CD14-positive monocyte (primary cell): ENCODE measurements at regions not wholly inside any gene's neighbourhood (a gene's known extent, or its start where the extent isn't known, plus 50 kb on each side); places are given as distances from the start of the nearest gene placed in this dataset.

Experiments used
- DNase-seq, 3 donors: peaks; one replicate each; pipeline ENCODE4 v3.0.0-alpha.2; 2011 to 2022
- H2AFZ ChIP-seq: 2 replicates; pipeline ENCODE4 v1.6.0; 2012; ENCODE audit warnings: mild to moderate bottlenecking, low read depth, low read length, inconsistent platforms; ENCODE audit not compliant: insufficient read depth, poor library complexity, severe bottlenecking
- H3K27ac ChIP-seq, 2 donors: 1 replicate in 1 of 2; 2 replicates in 1 of 2; pipeline ENCODE4 v1.5.1; 2012 to 2013; ENCODE audit warnings: low read length in 2 of 2, control low read depth in 1 of 2, inconsistent platforms in 1 of 2, low read depth in 1 of 2, mild to moderate bottlenecking in 1 of 2
- H3K27me3 ChIP-seq, 2 donors: one replicate each; pipeline versions ENCODE4 v1.6.0 to v1.6.1; 2011 to 2013; ENCODE audit warnings: low read length in 2 of 2; ENCODE audit not compliant: control insufficient read depth in 2 of 2, insufficient read depth in 2 of 2
- H3K36me3 ChIP-seq, 2 donors: replicated peaks in 1 of 2; 1 replicate in 1 of 2; 2 replicates in 1 of 2; pipeline versions ENCODE4 v1.5.1 to v1.6.1; 2012 to 2013; ENCODE audit warnings: low read length in 2 of 2, control low read depth in 1 of 2, inconsistent platforms in 1 of 2, mild to moderate bottlenecking in 1 of 2; ENCODE audit not compliant: insufficient read depth in 2 of 2, control insufficient read depth in 1 of 2
- H3K4me1 ChIP-seq, 2 donors: 1 replicate in 1 of 2; 2 replicates in 1 of 2; pipeline versions ENCODE4 v1.5.1 to v1.6.1; 2012 to 2013; ENCODE audit warnings: low read length in 2 of 2, control low read depth in 1 of 2, inconsistent platforms in 1 of 2, mild to moderate bottlenecking in 1 of 2, moderate library complexity in 1 of 2; ENCODE audit not compliant: insufficient read depth in 2 of 2, control insufficient read depth in 1 of 2
- H3K4me2 ChIP-seq: replicated peaks from 2 replicates; pipeline ENCODE3; 2012; ENCODE audit warnings: low read length, moderate library complexity, mild to moderate bottlenecking; ENCODE audit not compliant: poor library complexity, severe bottlenecking; ENCODE audit errors: extremely low read depth
- H3K4me3 ChIP-seq, 3 experiments: fragments of 200-600 bp in 1 of 3; sonication (generic) in 1 of 3; replicated peaks in 1 of 3; 1 replicate in 2 of 3; 2 replicates in 1 of 3; pipeline ENCODE4 v1.5.1; 2011 to 2013; ENCODE audit warnings: low read length in 3 of 3, mild to moderate bottlenecking in 3 of 3, control low read depth in 2 of 3, low read depth in 2 of 3, inconsistent platforms in 1 of 3, moderate library complexity in 1 of 3
- H3K79me2 ChIP-seq: 2 replicates; pipeline ENCODE4 v1.6.0; 2012; ENCODE audit warnings: mild to moderate bottlenecking, control low read depth, inconsistent platforms, low read length, moderate library complexity; ENCODE audit not compliant: insufficient read depth
- H3K9ac ChIP-seq: 2 replicates; pipeline ENCODE4 v1.6.0; 2017; ENCODE audit warnings: low read length, mild to moderate bottlenecking; ENCODE audit not compliant: insufficient read depth, poor library complexity, severe bottlenecking
- H3K9me3 ChIP-seq, 2 donors: replicated peaks in 1 of 2; 1 replicate in 1 of 2; 2 replicates in 1 of 2; pipeline versions ENCODE4 v1.5.1 to v1.6.1; 2012 to 2013; ENCODE audit warnings: low read length in 2 of 2, control low read depth in 1 of 2; ENCODE audit not compliant: control insufficient read depth in 1 of 2, insufficient read depth in 1 of 2
- H4K20me1 ChIP-seq: 2 replicates; pipeline ENCODE4 v1.6.0; 2012; ENCODE audit warnings: mild to moderate bottlenecking, low read length, control low read depth, moderate library complexity; ENCODE audit not compliant: insufficient read depth
- H3K27ac Mint-ChIP-seq, 7 donors: one replicate each; pipeline ENCODE4 v1.8.0; 2020; ENCODE audit warnings: mild to moderate bottlenecking in 7 of 7, mixed read lengths in 7 of 7, moderate library complexity in 6 of 7, inconsistent platforms in 2 of 7
- H3K27me3 Mint-ChIP-seq, 3 donors: one replicate each; pipeline ENCODE4 v1.8.0; 2021 to 2022; ENCODE audit warnings: low read depth in 3 of 3, mild to moderate bottlenecking in 3 of 3, mixed read lengths in 3 of 3, moderate library complexity in 3 of 3, inconsistent platforms in 1 of 3
- H3K36me3 Mint-ChIP-seq, 2 donors: one replicate each; pipeline ENCODE4 v1.8.0; 2020; ENCODE audit warnings: mixed read lengths in 2 of 2, inconsistent platforms in 1 of 2, mild to moderate bottlenecking in 1 of 2
- H3K4me1 Mint-ChIP-seq: one replicate; pipeline ENCODE4 v1.8.0; 2020; ENCODE audit warnings: mild to moderate bottlenecking, mixed read lengths
- H3K4me3 Mint-ChIP-seq, 2 donors: one replicate each; pipeline ENCODE4 v1.8.0; 2020; ENCODE audit warnings: mild to moderate bottlenecking in 2 of 2, mixed read lengths in 2 of 2, moderate library complexity in 1 of 2
- H3K9me3 Mint-ChIP-seq, 7 donors: one replicate each; pipeline ENCODE4 v1.8.0; 2020 to 2022; ENCODE audit warnings: mixed read lengths in 7 of 7, mild to moderate bottlenecking in 6 of 7, moderate library complexity in 6 of 7, inconsistent platforms in 2 of 7
- WGBS: methylation state at CpG from one replicate; pipeline ENCODE4 v1.1.5; 2013; ENCODE audit warnings: missing lambda C conversion rate; ENCODE audit not compliant: insufficient coverage; 5-methylcytosine and 5-hydroxymethylcytosine counted together
- intact Hi-C, 2 donors: fragments of 100-400 bp; cut with micrococcal nuclease; formaldehyde crosslinking; loops; one replicate each; pipeline versions ENCODE4 v1.15.0 to v1.15.1; 2023
- TF ChIP-seq, protein P1 (sequence below): fragments of 200-600 bp; IDR thresholded peaks from one replicate; pipeline ENCODE4 v1.8.0; 2022; ENCODE audit warnings: antibody characterized with exemption, mild to moderate bottlenecking

DNA sequence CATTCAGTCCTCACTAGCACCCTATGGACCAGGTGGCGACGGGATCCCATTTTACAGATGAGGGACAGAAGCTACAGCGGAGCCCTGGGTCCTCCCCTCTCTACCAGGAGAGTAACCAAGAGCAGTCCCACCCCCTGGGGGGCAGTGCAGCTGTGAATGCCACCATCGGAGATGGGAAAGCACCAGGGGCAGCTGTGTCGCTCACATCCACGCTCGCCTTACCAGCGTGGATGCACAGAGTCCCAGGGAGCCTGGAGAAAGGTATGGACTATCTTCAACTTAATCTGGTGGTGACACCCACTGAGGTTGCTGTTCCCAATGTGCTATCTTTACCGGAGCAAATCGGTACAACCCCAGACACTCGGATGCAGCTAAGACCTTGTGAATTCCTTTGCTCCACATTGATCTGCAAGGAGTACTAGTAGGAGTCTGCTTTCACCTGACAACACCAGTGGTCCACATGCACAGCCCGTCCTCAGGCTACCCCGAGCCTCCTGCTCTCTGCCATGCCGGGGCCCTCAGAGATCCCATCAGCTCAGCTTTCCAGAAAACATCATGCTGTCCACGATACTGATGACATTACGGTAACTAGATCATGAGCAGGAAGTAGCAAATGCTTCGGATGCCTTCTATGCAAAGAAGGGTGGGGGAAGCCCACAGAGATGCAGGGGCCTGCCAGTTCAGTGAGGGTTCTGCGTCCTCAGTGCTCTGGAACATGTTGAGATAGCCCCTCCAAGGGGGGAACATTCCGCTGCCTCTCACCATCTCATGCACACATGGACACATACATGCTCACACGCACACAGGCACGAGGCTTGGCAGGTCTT is 126.0 kb downstream of the CTTN start:
- no peak overlapping the region for H3K9ac ChIP-seq
- H3K4me1 Mint-ChIP-seq: no peaks in the 10 kb centered on the region
- no peak overlapping the region for H3K4me3 Mint-ChIP-seq
- H3K4me2 ChIP-seq: no peak overlapping the region
- no peaks in the 10 kb centered on the region for H3K4me1 ChIP-seq
- intact Hi-C loops: no loop called here
- WGBS: 84% methylated on average over 16 of the region's 21 CpGs
- no peaks in the 10 kb centered on the region for H4K20me1 ChIP-seq
- no peaks in the 10 kb centered on the region for H3K36me3 ChIP-seq
- H3K27me3 ChIP-seq: peaks cover 0 to 2% of the 10 kb centered on the region in 2 donors
- no peaks in the 10 kb centered on the region for H3K36me3 Mint-ChIP-seq
- DNase-seq: no peak
- H3K4me3 ChIP-seq: no peak overlapping the region
- TF ChIP-seq, protein P1, sequence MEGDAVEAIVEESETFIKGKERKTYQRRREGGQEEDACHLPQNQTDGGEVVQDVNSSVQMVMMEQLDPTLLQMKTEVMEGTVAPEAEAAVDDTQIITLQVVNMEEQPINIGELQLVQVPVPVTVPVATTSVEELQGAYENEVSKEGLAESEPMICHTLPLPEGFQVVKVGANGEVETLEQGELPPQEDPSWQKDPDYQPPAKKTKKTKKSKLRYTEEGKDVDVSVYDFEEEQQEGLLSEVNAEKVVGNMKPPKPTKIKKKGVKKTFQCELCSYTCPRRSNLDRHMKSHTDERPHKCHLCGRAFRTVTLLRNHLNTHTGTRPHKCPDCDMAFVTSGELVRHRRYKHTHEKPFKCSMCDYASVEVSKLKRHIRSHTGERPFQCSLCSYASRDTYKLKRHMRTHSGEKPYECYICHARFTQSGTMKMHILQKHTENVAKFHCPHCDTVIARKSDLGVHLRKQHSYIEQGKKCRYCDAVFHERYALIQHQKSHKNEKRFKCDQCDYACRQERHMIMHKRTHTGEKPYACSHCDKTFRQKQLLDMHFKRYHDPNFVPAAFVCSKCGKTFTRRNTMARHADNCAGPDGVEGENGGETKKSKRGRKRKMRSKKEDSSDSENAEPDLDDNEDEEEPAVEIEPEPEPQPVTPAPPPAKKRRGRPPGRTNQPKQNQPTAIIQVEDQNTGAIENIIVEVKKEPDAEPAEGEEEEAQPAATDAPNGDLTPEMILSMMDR: no peak
- peaks cover 0 to 2% (median 0%) of the 10 kb centered on the region in 7 donors for H3K9me3 Mint-ChIP-seq
- H3K79me2 ChIP-seq: no peaks in the 10 kb centered on the region
- H3K27ac Mint-ChIP-seq: no peak overlapping the region
- H2AFZ ChIP-seq: no peak overlapping the region
- no peak overlapping the region for H3K27ac ChIP-seq
- H3K9me3 ChIP-seq: no peaks in the 10 kb centered on the region
- peaks cover 2 to 10% (median 8%) of the 10 kb centered on the region in 3 donors for H3K27me3 Mint-ChIP-seq

DNA sequence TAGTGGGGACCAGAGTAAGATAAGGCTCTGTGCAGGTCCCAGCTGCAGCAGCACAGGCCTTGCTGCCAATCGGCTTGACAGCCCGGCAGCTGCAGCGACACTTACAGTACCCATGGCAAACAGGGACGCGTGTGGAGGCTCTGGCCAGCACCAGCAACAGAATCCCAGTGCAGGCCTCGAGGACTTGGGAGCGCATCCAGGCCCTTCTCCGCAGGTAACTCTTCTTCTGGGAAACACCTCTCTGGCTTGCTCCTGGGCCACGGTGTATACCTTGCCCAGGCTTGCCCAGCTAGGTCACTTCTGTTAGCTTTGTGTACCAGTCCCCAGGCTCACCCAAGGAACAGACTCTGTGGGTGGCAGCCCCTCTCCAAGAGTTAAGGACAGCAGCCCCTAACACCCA is 126.7 kb downstream of the CTTN start:
- intact Hi-C loops: no loop called here
- peaks cover 3 to 11% (median 8%) of the 10 kb centered on the region in 3 donors for H3K27me3 Mint-ChIP-seq
- Histone ChIP-seq H3K4me3 (no peak overlapping the region), H3K27me3 (peaks cover 0 to 2% of the 10 kb centered on the region in 2 donors), H3K9me3 (no peaks in the 10 kb centered on the region), H3K27ac (no peak overlapping the region), H3K79me2 (no peaks in the 10 kb centered on the region), H3K9ac (no peak overlapping the region), H2AFZ (no peak overlapping the region), H3K4me1 (no peaks in the 10 kb centered on the region), H3K4me2 (no peak overlapping the region), H4K20me1 (no peaks in the 10 kb centered on the region), H3K36me3 (no peaks in the 10 kb centered on the region)
- H3K4me1 Mint-ChIP-seq: no peaks in the 10 kb centered on the region
- TF ChIP-seq, protein P1: no peak
- 93% methylated on average over 9 of the region's 9 CpGs for WGBS
- no peaks in the 10 kb centered on the region for H3K36me3 Mint-ChIP-seq
- no peak overlapping the region for H3K27ac Mint-ChIP-seq
- DNase-seq: no peak
- H3K4me3 Mint-ChIP-seq: no peak overlapping the region
- peaks cover 0 to 2% (median 0%) of the 10 kb centered on the region in 7 donors for H3K9me3 Mint-ChIP-seq
